AG09309 (cell line): ENCODE measurements at regions not wholly inside any gene's neighbourhood (a gene's known extent, or its start where the extent isn't known, plus 50 kb on each side); places are given as distances from the start of the nearest gene placed in this dataset.

Experiments
- DNase-seq: peaks from one replicate; pipeline ENCODE4 v3.0.0-alpha.2; 2010; ENCODE audit warnings: low read depth
- H3K4me3 ChIP-seq: 2 replicates; pipeline ENCODE4 v1.5.1; 2011; ENCODE audit warnings: mild to moderate bottlenecking, low read depth, low read length, moderate library complexity; ENCODE audit not compliant: control insufficient read depth
- TF ChIP-seq, protein P1 (sequence below): IDR thresholded peaks from 2 replicates; pipeline ENCODE4 v1.5.1; 2011; ENCODE audit warnings: mild to moderate bottlenecking, low read depth, low read length, inconsistent platforms; ENCODE audit not compliant: insufficient read depth, control insufficient read depth; ENCODE audit errors: missing control alignments

DNA sequence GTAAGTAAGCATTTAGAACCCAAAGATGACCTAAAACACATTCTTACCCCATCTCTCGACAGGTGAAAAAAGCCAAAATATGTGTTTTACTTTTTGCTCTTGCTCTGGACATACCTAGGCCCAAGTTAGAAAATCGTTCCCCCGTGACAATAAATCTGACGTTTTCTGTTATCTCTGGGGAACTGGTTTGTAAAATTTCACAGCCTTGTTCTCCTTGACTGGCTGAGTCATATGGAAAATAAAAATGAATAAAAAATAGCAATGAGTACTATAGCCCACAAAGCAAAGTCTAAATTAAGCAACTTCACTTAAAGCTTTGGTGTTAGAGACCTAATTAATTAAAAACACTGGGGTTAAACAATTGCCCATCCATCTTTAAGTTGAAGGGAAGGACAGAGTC, 286.9 kb upstream of the CLINT1 start:
- H3K4me3 ChIP-seq: no peak overlapping the region
- TF ChIP-seq, protein P1, sequence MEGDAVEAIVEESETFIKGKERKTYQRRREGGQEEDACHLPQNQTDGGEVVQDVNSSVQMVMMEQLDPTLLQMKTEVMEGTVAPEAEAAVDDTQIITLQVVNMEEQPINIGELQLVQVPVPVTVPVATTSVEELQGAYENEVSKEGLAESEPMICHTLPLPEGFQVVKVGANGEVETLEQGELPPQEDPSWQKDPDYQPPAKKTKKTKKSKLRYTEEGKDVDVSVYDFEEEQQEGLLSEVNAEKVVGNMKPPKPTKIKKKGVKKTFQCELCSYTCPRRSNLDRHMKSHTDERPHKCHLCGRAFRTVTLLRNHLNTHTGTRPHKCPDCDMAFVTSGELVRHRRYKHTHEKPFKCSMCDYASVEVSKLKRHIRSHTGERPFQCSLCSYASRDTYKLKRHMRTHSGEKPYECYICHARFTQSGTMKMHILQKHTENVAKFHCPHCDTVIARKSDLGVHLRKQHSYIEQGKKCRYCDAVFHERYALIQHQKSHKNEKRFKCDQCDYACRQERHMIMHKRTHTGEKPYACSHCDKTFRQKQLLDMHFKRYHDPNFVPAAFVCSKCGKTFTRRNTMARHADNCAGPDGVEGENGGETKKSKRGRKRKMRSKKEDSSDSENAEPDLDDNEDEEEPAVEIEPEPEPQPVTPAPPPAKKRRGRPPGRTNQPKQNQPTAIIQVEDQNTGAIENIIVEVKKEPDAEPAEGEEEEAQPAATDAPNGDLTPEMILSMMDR: no peak
- no peak for DNase-seq

DNA sequence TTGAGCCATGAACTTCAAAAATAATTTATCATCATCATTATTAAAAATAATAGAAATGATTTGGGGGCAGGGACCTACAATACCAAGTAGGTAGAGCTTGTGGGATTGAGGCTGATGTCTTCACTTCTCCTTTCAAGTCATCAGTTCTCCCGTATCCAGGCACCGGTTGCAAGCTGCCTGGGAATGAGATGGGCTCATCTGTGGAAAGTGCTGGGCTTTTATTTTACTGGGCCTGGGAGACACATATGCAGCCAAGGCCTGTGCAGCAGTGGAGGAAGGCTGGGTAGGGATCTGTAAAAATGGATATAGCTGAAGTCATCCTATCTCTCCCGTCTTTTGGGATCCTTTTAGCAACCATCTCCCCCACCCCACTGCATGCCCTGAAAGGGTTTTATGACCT, 284.1 kb upstream of the CLINT1 start:
- no peak overlapping the region for H3K4me3 ChIP-seq
- TF ChIP-seq, protein P1: no peak
- DNase-seq: no peak

DNA sequence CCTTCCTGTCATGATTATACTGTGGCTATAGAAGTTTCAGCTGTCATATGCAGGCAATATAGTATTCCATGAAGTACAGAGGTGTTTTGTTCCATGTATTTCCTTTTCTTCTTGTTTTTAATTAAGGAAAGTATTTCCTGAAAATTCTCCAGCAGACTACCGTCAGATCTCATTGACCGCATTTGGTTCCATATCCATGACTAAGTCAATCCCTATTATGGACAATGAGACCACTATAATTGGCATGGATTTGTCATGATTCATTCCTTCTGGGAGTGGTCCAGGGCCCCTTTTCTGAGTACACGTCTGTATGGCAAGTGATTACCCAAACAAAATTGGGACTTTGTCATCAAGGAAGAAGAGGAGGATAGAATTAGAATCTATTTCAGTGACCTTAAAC, 283.2 kb upstream of the CLINT1 start:
- H3K4me3 ChIP-seq: no peak overlapping the region
- DNase-seq: no peak
- TF ChIP-seq, protein P1: no peak

DNA sequence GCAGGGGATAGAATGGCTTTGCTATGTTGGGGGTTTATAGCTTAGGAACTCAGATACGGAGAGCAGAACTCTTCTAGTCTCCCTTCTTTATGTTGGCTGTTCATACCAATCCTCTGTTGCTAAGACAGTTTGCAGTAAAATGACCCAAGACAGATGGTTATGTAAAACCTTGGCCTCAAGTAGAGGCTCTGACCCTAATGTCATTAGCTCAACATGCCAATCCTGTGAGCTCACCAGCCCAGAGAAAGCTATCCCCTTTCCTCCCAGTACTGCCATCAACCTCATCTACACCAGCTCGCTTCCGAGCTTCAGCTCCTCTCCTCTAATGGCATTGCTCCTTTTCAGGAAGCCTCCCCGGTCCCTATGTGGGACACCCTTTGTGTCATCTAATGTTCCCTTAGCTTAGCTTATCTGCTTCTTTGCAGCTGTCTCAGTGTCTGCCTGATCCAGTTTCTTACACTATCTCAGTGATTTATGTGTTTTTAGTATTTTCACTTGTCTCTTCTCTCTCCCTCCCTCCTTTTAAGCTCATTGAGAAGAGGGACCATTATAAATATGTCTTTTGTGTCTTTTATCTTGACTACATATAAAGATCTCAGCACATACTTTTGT, 281.3 kb upstream of the CLINT1 start:
- no peak for DNase-seq
- TF ChIP-seq, protein P1: no peak
- no peak overlapping the region for H3K4me3 ChIP-seq

DNA sequence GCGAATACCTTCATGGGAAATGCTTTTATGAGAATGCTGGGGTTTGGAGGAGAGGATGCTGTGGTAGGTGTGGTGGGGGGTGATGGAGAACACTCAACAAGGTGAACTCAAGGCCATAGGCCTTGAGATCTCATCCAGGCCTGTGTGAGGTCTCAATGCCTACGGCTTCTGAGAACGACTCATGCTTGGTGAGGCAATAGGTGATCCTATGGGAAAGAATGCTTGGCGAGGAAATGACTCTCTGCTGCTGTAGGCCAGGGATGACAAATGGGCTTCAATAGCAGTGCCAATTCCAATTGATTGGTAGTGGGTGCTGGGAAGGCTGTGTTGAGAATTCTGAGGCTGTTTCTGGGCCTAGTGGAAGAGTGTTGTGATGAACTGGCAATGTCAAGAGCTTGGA, 280.2 kb upstream of the CLINT1 start:
- TF ChIP-seq, protein P1: no peak
- H3K4me3 ChIP-seq: no peak overlapping the region
- no peak for DNase-seq

DNA sequence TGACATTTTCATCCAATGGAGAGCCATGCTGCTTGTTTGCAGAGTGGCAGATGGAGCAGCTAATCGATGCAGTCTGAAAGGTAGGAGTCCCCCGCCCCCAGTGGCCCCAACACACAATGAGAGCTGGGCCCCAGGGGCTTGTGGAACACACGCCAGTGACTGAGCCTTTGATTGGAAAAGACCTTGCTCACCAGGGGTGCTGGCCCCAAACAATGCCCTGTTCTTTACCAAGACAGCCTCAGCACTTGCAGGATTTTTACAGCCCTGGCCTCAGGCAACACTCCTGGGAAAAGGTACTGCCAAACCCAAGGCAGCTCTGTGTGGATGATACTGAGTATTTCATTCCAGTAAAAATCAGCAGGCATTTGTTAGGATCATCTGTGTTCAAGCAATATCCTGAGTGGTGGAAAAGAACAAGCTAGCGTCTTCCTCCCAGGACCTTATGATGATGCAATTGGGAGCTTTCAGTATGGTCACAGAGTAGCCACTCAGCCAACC, 276.8 kb upstream of the CLINT1 start:
- no peak overlapping the region for H3K4me3 ChIP-seq
- DNase-seq: no peak
- TF ChIP-seq, protein P1: no peak

DNA sequence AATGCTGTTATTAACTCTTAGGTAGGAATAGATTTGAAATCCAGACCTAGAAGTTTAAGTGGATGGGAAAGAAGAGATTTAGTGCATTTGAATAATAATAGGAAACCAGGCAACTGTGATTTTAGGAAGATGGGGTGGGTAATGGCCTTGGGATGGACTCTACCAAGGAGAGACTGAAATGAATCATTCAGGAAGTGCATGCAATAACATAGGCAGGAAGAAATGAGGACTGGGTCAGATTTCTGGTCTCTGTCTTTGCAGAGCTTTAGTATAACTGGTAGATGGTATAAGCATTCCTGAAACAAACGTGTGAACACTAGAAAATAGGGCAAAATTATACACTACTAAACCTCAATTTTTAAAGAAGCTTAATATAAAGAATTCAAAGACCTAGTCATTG, 274.4 kb upstream of the CLINT1 start:
- no peak overlapping the region for H3K4me3 ChIP-seq
- DNase-seq: no peak
- TF ChIP-seq, protein P1: no peak
